ENCODE measurements at regions not wholly inside any gene's neighbourhood (a gene's known extent, or its start where the extent isn't known, plus 50 kb on each side); places are given as distances from the start of the nearest gene placed in this dataset.
"Not testable (repeated sequence)": the region's sequence is repeated elsewhere in the genome, so short reads cannot be mapped to it uniquely, and the experiment has no call there.

GRCh38 chr21:26320596-26320995 lies 150.0 kb upstream of the APP start:
- no peak for DNase-seq

GRCh38 chr21:26307640-26308039 lies 137.1 kb upstream of the APP start:
- DNase-seq: no peak

- no peak for DNase-seq
These were observed 127.3 kb upstream of the APP start for GRCh38 chr21:26297851-26298250.

GRCh38 chr21:26293141-26293946 lies 122.8 kb upstream of the APP start:
- DNase-seq: no peak

GRCh38 chr21:26288026-26288425 lies 117.5 kb upstream of the APP start:
- DNase-seq: no peak

GRCh38 chr21:26284531-26284930 lies 114.0 kb upstream of the APP start:
- DNase-seq: no peak

- no peak for DNase-seq
These were observed 111.5 kb upstream of the APP start for GRCh38 chr21:26282058-26282457.

- DNase-seq: no peak
These were observed 110.9 kb upstream of the APP start for GRCh38 chr21:26281506-26281905.

GRCh38 chr21:26280775-26281174 lies 110.2 kb upstream of the APP start:
- no peak for DNase-seq

- DNase-seq: no peak
These were observed 109.6 kb upstream of the APP start for GRCh38 chr21:26280148-26280547.

- no peak for DNase-seq
These were observed 105.2 kb upstream of the APP start for GRCh38 chr21:26275801-26276200.

GRCh38 chr21:26273686-26274313 lies 103.2 kb upstream of the APP start:
- DNase-seq: no peak

GRCh38 chr21:26267389-26267788 lies 96.8 kb upstream of the APP start:
- DNase-seq: no peak

GRCh38 chr21:26246073-26246472 lies 75.5 kb upstream of the APP start:
- no peak for DNase-seq

- no peak for DNase-seq
These were observed 74.9 kb upstream of the APP start for GRCh38 chr21:26245428-26245827.

GRCh38 chr21:26238646-26239045 lies 68.1 kb upstream of the APP start:
- no peak for DNase-seq

- no peak for DNase-seq
These were observed 65.7 kb upstream of the APP start for GRCh38 chr21:26236281-26236680.

GRCh38 chr21:26233297-26233696 lies 62.7 kb upstream of the APP start:
- DNase-seq: not testable (repeated sequence)

- not testable (repeated sequence) for DNase-seq
These were observed 61.9 kb upstream of the APP start for GRCh38 chr21:26232491-26232890.

- DNase-seq: no peak
These were observed 56.6 kb upstream of the APP start for GRCh38 chr21:26227130-26227529.

GRCh38 chr21:26226724-26227123 lies 56.2 kb upstream of the APP start:
- no peak for DNase-seq

- DNase-seq: no peak
These were observed 54.5 kb upstream of the APP start for GRCh38 chr21:26225046-26225445.

GRCh38 chr21:26224366-26224765 lies 53.8 kb upstream of the APP start:
- no peak for DNase-seq

Data from NCI-H1105 (cell line).